BE2C (cell line): ENCODE measurements at regions not wholly inside any gene's neighbourhood (a gene's known extent, or its start where the extent isn't known, plus 50 kb on each side); places are given as distances from the start of the nearest gene placed in this dataset.

ENCODE experiments used
- DNase-seq: peaks from one replicate; pipeline ENCODE4 v3.0.0-alpha.2; 2020
- H3K27me3 ChIP-seq: fragments of 250-450 bp; sonication (Bioruptor Pico); 2 replicates; pipeline ENCODE4 v1.5.1; 2020; ENCODE audit warnings: mild to moderate bottlenecking
- H3K36me3 ChIP-seq: fragments of 250-450 bp; sonication (Bioruptor Pico); 2 replicates; pipeline ENCODE4 v1.5.1; 2020; ENCODE audit warnings: mild to moderate bottlenecking
- H3K4me1 ChIP-seq: fragments of 250-450 bp; sonication (Bioruptor Pico); 2 replicates; pipeline ENCODE4 v1.5.1; 2020
- H3K4me3 ChIP-seq: 2 replicates; pipeline ENCODE4 v1.5.1; 2011; ENCODE audit warnings: low read depth, low read length
- H3K9me3 ChIP-seq: fragments of 250-450 bp; sonication (Bioruptor Pico); 2 replicates; pipeline ENCODE4 v1.5.1; 2020
- TF ChIP-seq, protein P1 (sequence below): IDR thresholded peaks from 2 replicates; pipeline ENCODE4 v1.5.1; 2012; ENCODE audit warnings: mild to moderate bottlenecking, low read depth, low read length

DNA sequence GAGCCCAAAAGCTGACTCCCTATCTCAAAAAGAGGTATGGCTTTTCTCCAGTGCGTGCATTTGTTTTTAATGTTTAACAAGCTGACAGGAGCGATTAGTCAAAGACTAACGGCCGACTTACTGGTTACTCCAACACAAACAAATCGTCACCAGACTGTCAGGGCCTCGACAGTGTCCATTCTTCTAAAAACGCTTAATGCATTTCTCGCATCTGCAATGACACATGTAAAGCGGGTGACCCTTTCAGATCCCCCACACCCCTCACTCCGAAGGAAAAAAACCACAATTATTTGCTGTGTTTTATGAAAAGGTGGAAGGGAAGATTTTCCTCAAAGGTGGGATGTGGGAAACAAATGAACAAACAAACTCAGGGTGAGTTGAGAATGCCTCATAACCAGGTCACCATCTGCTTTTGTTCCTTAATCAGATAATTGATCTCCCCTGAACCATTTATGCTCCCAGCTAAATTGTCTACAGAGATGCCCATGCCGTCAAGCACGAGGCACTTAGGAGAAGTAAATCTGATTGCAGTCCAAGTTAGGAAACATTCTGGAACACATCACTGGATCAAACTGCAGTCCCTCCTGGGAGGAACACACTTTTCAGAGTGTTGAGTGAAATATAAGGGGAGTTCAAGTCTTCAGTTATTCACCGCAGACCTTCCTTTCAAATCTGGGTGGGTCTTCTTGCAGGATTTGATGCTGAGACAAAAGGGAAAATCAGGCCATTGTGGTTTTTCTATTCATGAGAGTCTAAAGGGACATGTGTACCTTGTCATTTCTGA is 340.8 kb downstream of the CMPK2 start:
- H3K4me3 ChIP-seq: no peak overlapping the region; the same call in 1 of the 2 replicates
- peak; percentile 49 for DNase-seq
- no peaks in the 10 kb centered on the region for H3K9me3 ChIP-seq
- H3K27me3 ChIP-seq: no peaks in the 10 kb centered on the region
- H3K4me1 ChIP-seq: peaks cover 23% of the 10 kb centered on the region
- no peaks in the 10 kb centered on the region for H3K36me3 ChIP-seq
- TF ChIP-seq, protein P1, sequence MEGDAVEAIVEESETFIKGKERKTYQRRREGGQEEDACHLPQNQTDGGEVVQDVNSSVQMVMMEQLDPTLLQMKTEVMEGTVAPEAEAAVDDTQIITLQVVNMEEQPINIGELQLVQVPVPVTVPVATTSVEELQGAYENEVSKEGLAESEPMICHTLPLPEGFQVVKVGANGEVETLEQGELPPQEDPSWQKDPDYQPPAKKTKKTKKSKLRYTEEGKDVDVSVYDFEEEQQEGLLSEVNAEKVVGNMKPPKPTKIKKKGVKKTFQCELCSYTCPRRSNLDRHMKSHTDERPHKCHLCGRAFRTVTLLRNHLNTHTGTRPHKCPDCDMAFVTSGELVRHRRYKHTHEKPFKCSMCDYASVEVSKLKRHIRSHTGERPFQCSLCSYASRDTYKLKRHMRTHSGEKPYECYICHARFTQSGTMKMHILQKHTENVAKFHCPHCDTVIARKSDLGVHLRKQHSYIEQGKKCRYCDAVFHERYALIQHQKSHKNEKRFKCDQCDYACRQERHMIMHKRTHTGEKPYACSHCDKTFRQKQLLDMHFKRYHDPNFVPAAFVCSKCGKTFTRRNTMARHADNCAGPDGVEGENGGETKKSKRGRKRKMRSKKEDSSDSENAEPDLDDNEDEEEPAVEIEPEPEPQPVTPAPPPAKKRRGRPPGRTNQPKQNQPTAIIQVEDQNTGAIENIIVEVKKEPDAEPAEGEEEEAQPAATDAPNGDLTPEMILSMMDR: no peak

DNA sequence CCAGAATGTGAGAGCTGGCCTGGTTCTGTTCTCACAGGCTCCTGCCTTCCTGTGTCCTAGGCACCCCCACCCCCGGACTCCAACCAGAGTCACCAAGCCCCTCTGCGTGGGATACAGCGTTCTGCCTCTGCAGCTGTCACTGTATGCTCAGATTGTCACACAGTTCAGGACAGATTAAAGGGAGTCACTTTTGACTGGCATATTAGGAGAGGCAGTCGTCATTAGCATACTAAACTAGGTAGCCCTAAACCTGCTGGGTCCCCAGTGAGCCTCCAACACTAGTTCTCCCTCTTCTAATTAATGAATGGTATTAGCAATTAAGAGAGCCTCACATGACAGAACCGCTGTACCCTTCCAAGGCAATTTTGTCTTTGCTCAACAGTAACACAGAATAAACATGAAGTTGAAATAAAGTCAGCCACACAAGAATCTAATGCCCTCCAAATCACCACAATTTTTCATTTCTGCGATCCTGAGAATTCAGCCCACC is 340.2 kb downstream of the CMPK2 start:
- peak; percentile 58 for DNase-seq
- peaks cover 23% of the 10 kb centered on the region for H3K4me1 ChIP-seq
- H3K36me3 ChIP-seq: no peaks in the 10 kb centered on the region
- no peaks in the 10 kb centered on the region for H3K9me3 ChIP-seq
- no peaks in the 10 kb centered on the region for H3K27me3 ChIP-seq
- H3K4me3 ChIP-seq: peak overlapping the region; percentile 10; the same call in 1 of the 2 replicates
- TF ChIP-seq, protein P1: no peak

DNA sequence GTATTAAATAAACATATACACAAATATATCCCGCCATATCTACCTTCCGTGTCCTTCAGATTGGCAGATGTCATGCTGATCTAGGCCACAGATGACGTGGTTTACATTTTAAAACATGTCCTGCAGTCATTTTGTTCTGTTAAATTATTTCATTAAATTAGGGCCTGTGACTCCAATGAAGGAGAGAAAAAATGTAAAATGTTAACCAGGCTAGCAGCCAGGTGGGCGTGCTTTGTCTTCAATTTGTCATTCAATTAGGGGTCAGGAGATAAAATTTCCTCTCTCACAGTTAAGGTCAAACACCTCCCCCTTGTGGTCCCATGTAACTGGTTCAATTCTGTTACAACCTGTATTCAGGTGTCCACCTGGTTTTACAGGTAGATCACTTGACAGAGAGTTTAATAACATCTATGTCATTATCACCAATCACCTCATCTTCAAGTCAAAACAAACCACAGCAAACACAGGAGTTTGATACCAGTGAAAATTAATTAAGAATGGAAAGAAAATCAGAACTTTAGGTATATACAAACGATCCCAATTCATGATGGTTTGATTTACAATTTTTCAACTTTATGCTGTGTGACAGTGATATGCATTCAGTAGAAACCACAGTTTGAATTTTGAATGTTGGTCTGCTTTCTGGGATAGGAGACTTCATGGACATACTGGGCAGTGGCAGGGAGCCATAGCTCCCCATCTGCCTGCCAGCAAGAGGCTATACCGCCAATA is 339.4 kb downstream of the CMPK2 start:
- TF ChIP-seq, protein P1: peak; percentile 67
- Histone ChIP-seq H3K4me1 (peaks cover 23% of the 10 kb centered on the region), H3K9me3 (no peaks in the 10 kb centered on the region), H3K4me3 (no peak overlapping the region; the same call in 1 of the 2 replicates), H3K27me3 (no peaks in the 10 kb centered on the region), H3K36me3 (no peaks in the 10 kb centered on the region)
- peak; percentile 42 for DNase-seq

DNA sequence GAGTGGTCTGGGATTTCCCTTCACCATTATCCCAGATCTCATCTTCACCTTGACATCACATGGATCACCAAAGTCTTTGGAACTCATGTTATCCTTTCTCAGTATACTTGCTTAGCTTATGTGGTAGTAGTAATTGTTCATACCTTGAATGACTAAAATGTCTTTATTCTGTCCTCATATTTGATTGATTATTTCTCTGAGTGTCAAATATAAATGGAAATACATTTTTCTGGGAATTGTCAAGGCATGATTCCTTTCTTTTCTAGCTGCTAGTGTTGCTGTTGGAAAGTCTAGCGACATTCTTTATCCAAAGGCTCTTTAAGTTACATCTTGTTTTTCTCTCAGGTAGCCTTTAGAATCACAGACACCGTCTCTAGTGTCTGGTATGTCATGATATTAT is 334.4 kb downstream of the CMPK2 start:
- Histone ChIP-seq H3K4me1 (peaks cover 3% of the 10 kb centered on the region; the same call in 1 of the 2 replicates), H3K4me3 (no peak overlapping the region), H3K27me3 (no peaks in the 10 kb centered on the region; the same call in 1 of the 2 replicates), H3K36me3 (no peaks in the 10 kb centered on the region), H3K9me3 (no peaks in the 10 kb centered on the region)
- DNase-seq: no peak
- TF ChIP-seq, protein P1: no peak

DNA sequence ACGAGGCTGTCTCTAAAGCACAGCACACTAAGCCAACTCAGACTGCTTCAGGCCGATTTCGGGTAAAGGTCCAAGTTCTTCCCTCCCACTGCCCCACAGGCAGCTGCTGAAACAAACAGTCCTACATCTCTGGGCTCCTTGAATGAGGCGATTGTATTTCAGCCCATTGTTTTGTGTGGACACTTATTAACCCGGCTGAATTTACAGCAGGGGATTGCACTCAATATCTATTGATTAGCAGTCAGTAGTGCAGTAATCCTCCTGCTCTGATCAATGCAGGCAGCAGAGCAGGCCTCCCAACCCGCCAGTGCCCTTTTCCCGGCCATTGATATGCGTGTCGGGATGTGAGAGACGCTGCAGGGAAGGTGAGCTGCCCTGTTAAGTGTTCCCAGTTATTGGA is 330.1 kb downstream of the CMPK2 start:
- H3K9me3 ChIP-seq: no peaks in the 10 kb centered on the region
- H3K36me3 ChIP-seq: no peaks in the 10 kb centered on the region
- no peaks in the 10 kb centered on the region for H3K4me1 ChIP-seq
- no peak overlapping the region for H3K4me3 ChIP-seq
- no peak for DNase-seq
- no peaks in the 10 kb centered on the region; the same call in 1 of the 2 replicates for H3K27me3 ChIP-seq
- TF ChIP-seq, protein P1: no peak

DNA sequence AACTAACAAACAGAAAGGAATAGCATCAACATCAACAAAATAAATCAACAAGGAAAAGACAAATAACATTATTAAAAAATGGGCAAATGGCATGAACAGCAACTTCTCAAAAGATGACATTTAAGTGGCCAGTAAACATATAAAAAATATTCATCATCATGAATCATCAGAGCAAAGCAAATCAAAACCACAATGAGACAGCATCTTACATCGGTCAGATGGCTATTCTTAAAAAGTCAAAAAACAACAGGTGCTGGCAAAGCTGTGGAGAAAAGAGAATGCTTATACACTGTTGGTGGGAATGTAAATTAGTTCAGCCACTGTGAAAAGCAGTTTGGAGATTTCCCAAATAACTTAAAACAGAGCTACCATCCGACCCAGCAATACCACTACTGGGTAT is 327.1 kb downstream of the CMPK2 start:
- H3K4me3 ChIP-seq: no peak overlapping the region
- DNase-seq: no peak
- no peaks in the 10 kb centered on the region for H3K9me3 ChIP-seq
- TF ChIP-seq, protein P1: no peak
- H3K27me3 ChIP-seq: no peaks in the 10 kb centered on the region; the same call in 1 of the 2 replicates
- H3K36me3 ChIP-seq: no peaks in the 10 kb centered on the region
- H3K4me1 ChIP-seq: no peaks in the 10 kb centered on the region
